Pancreas (tissue), 10 donors: ENCODE measurements at regions not wholly inside any gene's neighbourhood (a gene's known extent, or its start where the extent isn't known, plus 50 kb on each side); places are given as distances from the start of the nearest gene placed in this dataset.
A peak's percentile ranks its signal among the peaks of the same experiment; 100 is the strongest.

Experiments used
- ATAC-seq, 4 donors: fragments of 200-7000 bp; cut with Tn5 transposase; one replicate each; pipeline versions ENCODE4 v1.8.0 to v1.9.1; 2020; ENCODE audit warnings: mild to moderate bottlenecking in 4 of 4, moderate library complexity in 4 of 4
- DNase-seq, 6 donors: peaks; one replicate each; pipeline ENCODE4 v3.0.0-alpha.2; 2020
- FAIRE-seq: peaks from 2 replicates; lab custom pipeline; 2012; peaks lifted over from hg19 to GRCh38; lab: Jason Lieb, UNC
- H3K27ac ChIP-seq, 4 donors: fragments of 200-600 bp; sonication (generic); 1 replicate in 3 of 4; 2 replicates in 1 of 4; pipeline versions ENCODE4 v1.5.0 to v1.8.0; 2020
- H3K27me3 ChIP-seq, 4 donors: fragments of 200-600 bp; one replicate each; pipeline ENCODE4 v1.8.0; 2021
- H3K36me3 ChIP-seq, 3 donors: fragments of 200-600 bp; sonication (generic) in 1 of 3; one replicate each; pipeline versions ENCODE4 v1.5.0 to v1.8.0; 2020 to 2021
- H3K4me1 ChIP-seq, 3 donors: fragments of 200-600 bp; one replicate each; pipeline ENCODE4 v1.8.0; 2021
- H3K4me3 ChIP-seq, 4 donors: fragments of 200-600 bp; sonication (generic) in 2 of 4; one replicate each; pipeline versions ENCODE4 v1.5.0 to v1.8.0; 2020 to 2021
- H3K9me3 ChIP-seq, 4 donors: fragments of 200-600 bp; one replicate each; pipeline ENCODE4 v1.8.0; 2021
- WGBS, 2 donors: extraction: QIAGEN DNeasy Blood & Tissue Kit; methylation state at CpG; one replicate each; pipeline ENCODE4 v1.1.7; 2013; 5-methylcytosine and 5-hydroxymethylcytosine counted together
- intact Hi-C, 3 donors: fragments of 100-400 bp; cut with DNase I; formaldehyde crosslinking; loops; one replicate each; pipeline versions ENCODE4 v1.11.1 to v1.14.2; 2022
- TF ChIP-seq, protein P1 (sequence below), 4 donors: fragments of 200-600 bp; sonication (generic) in 3 of 4; IDR thresholded peaks; one replicate each; pipeline versions ENCODE4 v1.5.0 to v1.8.0; 2021; ENCODE audit warnings: antibody characterized with exemption in 4 of 4
- donor health status: healthy with polysubstance abuse.
- donor health status: DM: no; HTN: no; CAD: no; lungs with moderate emphysema.
- donor health status: DM: no; HTN: no; CAD: no.
- donor health status: control.
- donor health status: control.
- donor health status: Bipolar disorder and iron deficiency.
- donor health status: DM: yes; HTN: yes; CAD: no.
- donor health status: DM: no; HTN: no; CAD: no.
- donor health status: DM: no; HTN: no; CAD: no.
- donor health status: DM: yes; HTN: yes; CAD: no.

GRCh38 chr2:183718246-183718645 is 594.0 kb downstream of the NUP35 start:
- H3K27me3 ChIP-seq: no peaks in the 10 kb centered on the region
- H3K4me1 ChIP-seq: peaks cover 0 to 3% (median 0%) of the 10 kb centered on the region in 3 donors
- no peaks in the 10 kb centered on the region for H3K36me3 ChIP-seq
- ATAC-seq (peak in 2 of 4 donors; percentile 66 to 70), DNase-seq (no peak), FAIRE-seq (no peak)
- no peak overlapping the region for H3K27ac ChIP-seq
- intact Hi-C loops: no loop called here
- TF ChIP-seq, protein P1, sequence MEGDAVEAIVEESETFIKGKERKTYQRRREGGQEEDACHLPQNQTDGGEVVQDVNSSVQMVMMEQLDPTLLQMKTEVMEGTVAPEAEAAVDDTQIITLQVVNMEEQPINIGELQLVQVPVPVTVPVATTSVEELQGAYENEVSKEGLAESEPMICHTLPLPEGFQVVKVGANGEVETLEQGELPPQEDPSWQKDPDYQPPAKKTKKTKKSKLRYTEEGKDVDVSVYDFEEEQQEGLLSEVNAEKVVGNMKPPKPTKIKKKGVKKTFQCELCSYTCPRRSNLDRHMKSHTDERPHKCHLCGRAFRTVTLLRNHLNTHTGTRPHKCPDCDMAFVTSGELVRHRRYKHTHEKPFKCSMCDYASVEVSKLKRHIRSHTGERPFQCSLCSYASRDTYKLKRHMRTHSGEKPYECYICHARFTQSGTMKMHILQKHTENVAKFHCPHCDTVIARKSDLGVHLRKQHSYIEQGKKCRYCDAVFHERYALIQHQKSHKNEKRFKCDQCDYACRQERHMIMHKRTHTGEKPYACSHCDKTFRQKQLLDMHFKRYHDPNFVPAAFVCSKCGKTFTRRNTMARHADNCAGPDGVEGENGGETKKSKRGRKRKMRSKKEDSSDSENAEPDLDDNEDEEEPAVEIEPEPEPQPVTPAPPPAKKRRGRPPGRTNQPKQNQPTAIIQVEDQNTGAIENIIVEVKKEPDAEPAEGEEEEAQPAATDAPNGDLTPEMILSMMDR (IDR thresholded peaks at IDR 0.05): no peak
- WGBS, 2 donors: 25 to 35% methylated on average over 3 of the region's 3 CpGs
- no peaks in the 10 kb centered on the region for H3K9me3 ChIP-seq
- H3K4me3 ChIP-seq: no peak overlapping the region

DNA sequence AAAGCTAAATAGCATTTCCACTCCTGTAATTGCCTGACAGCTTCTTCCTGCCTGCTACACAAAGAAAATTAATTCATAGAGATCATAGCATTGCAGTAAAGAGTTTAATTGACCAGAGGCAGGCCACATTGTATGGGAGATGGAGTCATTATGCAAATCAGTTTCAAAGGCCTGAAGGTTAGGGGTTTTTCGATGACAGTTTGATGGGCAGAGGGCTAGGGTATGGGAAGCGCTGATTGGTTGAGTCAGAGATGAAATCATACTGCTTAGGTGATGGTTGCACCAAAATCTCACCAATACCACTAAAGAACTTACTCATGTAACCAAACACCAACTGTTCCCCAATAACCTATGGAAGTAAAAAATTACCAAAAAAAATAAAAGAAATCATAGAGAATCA is 599.0 kb downstream of the NUP35 start:
- Histone ChIP-seq H3K36me3 (no peaks in the 10 kb centered on the region), H3K4me3 (no peak overlapping the region), H3K27ac (no peak overlapping the region), H3K4me1 (no peaks in the 10 kb centered on the region), H3K27me3 (no peaks in the 10 kb centered on the region), H3K9me3 (no peaks in the 10 kb centered on the region)
- no peak for FAIRE-seq
- TF ChIP-seq, protein P1 (IDR thresholded peaks at IDR 0.05): no peak
- intact Hi-C loops: no loop called here
- ATAC-seq: no peak
- DNase-seq: no peak
- whole genome bisulfite sequencing, 2 donors: 93 to 94% methylated on average over 2 of the region's 2 CpGs

DNA sequence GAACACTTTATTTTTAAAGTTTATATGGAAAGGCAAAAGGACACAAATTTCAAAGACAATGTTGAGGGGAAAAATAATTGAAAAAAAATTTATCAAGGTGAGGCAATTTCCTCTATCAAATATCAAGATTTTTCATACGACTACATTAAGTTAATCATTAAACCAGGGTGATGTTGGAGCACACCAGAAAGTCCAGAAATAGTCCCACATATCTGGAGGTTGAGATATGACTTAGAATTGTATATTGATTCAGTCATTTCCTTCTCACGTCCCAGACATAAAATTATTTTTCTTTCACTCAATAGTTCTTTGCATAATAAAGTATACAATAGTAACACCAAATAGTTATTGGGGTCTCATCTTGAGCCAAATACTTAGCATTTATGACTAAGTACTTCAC is 605.1 kb downstream of the NUP35 start:
- Histone ChIP-seq H3K4me1 (peaks cover 0 to 4% (median 0%) of the 10 kb centered on the region in 3 donors), H3K36me3 (no peaks in the 10 kb centered on the region), H3K27me3 (no peaks in the 10 kb centered on the region), H3K9me3 (no peaks in the 10 kb centered on the region), H3K27ac (no peak overlapping the region), H3K4me3 (no peak overlapping the region)
- intact Hi-C loops: no loop called here
- 4 to 10% methylated on average over 2 of the region's 2 CpGs for WGBS, 2 donors
- TF ChIP-seq, protein P1 (IDR thresholded peaks at IDR 0.05): no peak
- ATAC-seq (peak; percentile 58 to 89 (median 72)), FAIRE-seq (no peak), DNase-seq (no peak)

- Histone ChIP-seq H3K27me3 (no peaks in the 10 kb centered on the region), H3K9me3 (no peaks in the 10 kb centered on the region), H3K4me3 (no peak overlapping the region), H3K36me3 (no peaks in the 10 kb centered on the region), H3K27ac (no peak overlapping the region), H3K4me1 (no peaks in the 10 kb centered on the region)
- DNase-seq (peak in 1 of 6 donors; percentile 15), FAIRE-seq (no peak), ATAC-seq (peak in 2 of 4 donors; percentile 11 to 41)
- intact Hi-C loops: no loop called here
- TF ChIP-seq, protein P1 (IDR thresholded peaks at IDR 0.05): no peak
- 31 to 33% methylated on average over 2 of the region's 2 CpGs for WGBS, 2 donors
Measured at GRCh38 chr2:183740241-183740640, 616.0 kb downstream of the NUP35 start.

DNA sequence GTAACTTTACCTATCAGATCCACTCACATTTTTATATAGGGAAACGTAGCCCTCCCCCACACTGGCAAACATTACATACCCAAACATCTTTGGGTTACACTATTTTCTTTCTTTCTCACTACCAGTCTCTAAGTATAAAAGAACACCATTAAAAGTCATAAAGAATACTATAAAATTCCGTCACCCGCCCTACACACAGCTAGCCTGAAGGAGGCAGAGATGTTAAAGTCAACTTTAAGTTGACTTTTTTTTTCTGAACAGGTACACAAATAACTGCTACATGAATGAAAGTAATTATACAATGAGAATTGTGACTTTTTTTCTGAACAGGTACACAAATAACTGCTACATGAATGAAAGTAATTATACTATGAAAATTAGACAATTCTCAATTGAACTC is 628.3 kb downstream of the NUP35 start:
- WGBS, 2 donors: 80 to 82% methylated on average over 3 of the region's 3 CpGs

More for the DNA sequence above, 628.3 kb downstream of the NUP35 start:
- DNase-seq: no peak
- no peaks in the 10 kb centered on the region for H3K27me3 ChIP-seq
- H3K27ac ChIP-seq: no peak overlapping the region
- H3K36me3 ChIP-seq: no peaks in the 10 kb centered on the region
- H3K4me1 ChIP-seq: no peaks in the 10 kb centered on the region
- no peak overlapping the region for H3K4me3 ChIP-seq
- TF ChIP-seq, protein P1 (IDR thresholded peaks at IDR 0.05): no peak
- FAIRE-seq: peak; percentile 17
- H3K9me3 ChIP-seq: no peaks in the 10 kb centered on the region
- intact Hi-C loops: no loop called here
- no peak for ATAC-seq
